DMS 273 (cell line): ENCODE measurements at regions not wholly inside any gene's neighbourhood (a gene's known extent, or its start where the extent isn't known, plus 50 kb on each side); places are given as distances from the start of the nearest gene placed in this dataset.
"Not testable (repeated sequence)": the region's sequence is repeated elsewhere in the genome, so short reads cannot be mapped to it uniquely, and the experiment has no call there.

Source experiments
- DNase-seq: peaks from one replicate; lab custom pipeline; 2025; ENCODE audit not compliant: unreplicated experiment; lab: John Stamatoyannopoulos, UW

GRCh38 chrX:92873359-92874055 is 799.9 kb downstream of the NAP1L3 start:
- not testable (repeated sequence) for DNase-seq

- DNase-seq = not testable (repeated sequence)
Measured at GRCh38 chrX:92849998-92850397, 823.4 kb downstream of the NAP1L3 start.

GRCh38 chrX:92843920-92844319 is 829.5 kb downstream of the NAP1L3 start:
- DNase-seq = not testable (repeated sequence)

- DNase-seq = not testable (repeated sequence)
Measured at GRCh38 chrX:92832750-92833149, 840.6 kb downstream of the NAP1L3 start.

- not testable (repeated sequence) for DNase-seq
Measured at GRCh38 chrX:92830083-92830482, 843.3 kb downstream of the NAP1L3 start.

GRCh38 chrX:92821580-92822152 is 851.7 kb downstream of the NAP1L3 start:
- not testable (repeated sequence) for DNase-seq

GRCh38 chrX:92792080-92792479 is 881.3 kb downstream of the NAP1L3 start:
- DNase-seq = not testable (repeated sequence)

- DNase-seq = not testable (repeated sequence)
Measured at GRCh38 chrX:92780075-92780474, 893.3 kb downstream of the NAP1L3 start.

- peak; percentile 34 for DNase-seq
Measured at GRCh38 chrX:92774016-92774415, 899.4 kb downstream of the NAP1L3 start.

- DNase-seq = not testable (repeated sequence)
Measured at GRCh38 chrX:92760963-92761362, 912.4 kb downstream of the NAP1L3 start.
